ENCODE measurements at regions not wholly inside any gene's neighbourhood (a gene's known extent, or its start where the extent isn't known, plus 50 kb on each side); places are given as distances from the start of the nearest gene placed in this dataset.

DNA sequence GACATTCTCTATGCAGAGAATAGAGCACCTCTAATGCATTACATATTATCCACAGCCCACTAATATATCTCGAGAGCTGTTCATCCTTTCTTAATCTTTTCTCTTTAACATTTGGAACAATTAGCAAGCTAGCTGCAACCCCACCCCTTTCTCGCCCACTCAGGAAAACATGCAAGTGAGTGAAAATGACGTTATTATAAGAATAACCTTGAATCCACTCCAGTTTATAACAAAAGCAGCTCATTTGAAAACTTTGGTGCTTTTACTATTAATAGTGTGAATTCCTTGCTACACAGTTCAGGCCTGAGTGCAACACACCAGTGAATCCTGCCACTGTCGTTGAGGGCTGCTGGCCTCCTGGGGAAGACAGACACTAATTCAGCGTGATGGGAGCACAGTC lies 63.3 kb upstream of the BMAL1 start:
- TF ChIP-seq ISL1 (CRISPR knock-in tag; IDR thresholded peaks at IDR 0.05) (no peak), ESRRG (CRISPR knock-in tag; IDR thresholded peaks at IDR 0.05) (no peak), TSHZ2 (CRISPR knock-in tag; IDR thresholded peaks at IDR 0.05) (no peak), PPARA (CRISPR knock-in tag; IDR thresholded peaks at IDR 0.05; ENCODE audit: borderline replicate concordance) (no peak), GLIS3 (CRISPR knock-in tag; IDR thresholded peaks at IDR 0.05) (no peak), ZNF8 (CRISPR knock-in tag; IDR thresholded peaks at IDR 0.05) (no peak), CSDC2 (CRISPR knock-in tag; IDR thresholded peaks at IDR 0.05) (no peak), ZFP3 (CRISPR knock-in tag; IDR thresholded peaks at IDR 0.05) (no peak), TCF4 (CRISPR knock-in tag; IDR thresholded peaks at IDR 0.05; ENCODE audit: borderline replicate concordance) (no peak), ZC3H10 (CRISPR knock-in tag; IDR thresholded peaks at IDR 0.05) (no peak), ZFP30 (CRISPR knock-in tag; IDR thresholded peaks at IDR 0.05) (no peak), OSR1 (CRISPR knock-in tag; IDR thresholded peaks at IDR 0.05) (no peak), TOX (CRISPR knock-in tag; IDR thresholded peaks at IDR 0.05; ENCODE audit: borderline replicate concordance) (no peak), POU6F1 (CRISPR knock-in tag; IDR thresholded peaks at IDR 0.05; ENCODE audit: borderline replicate concordance, low read depth) (no peak)
- TF ChIP-seq, protein P1, sequence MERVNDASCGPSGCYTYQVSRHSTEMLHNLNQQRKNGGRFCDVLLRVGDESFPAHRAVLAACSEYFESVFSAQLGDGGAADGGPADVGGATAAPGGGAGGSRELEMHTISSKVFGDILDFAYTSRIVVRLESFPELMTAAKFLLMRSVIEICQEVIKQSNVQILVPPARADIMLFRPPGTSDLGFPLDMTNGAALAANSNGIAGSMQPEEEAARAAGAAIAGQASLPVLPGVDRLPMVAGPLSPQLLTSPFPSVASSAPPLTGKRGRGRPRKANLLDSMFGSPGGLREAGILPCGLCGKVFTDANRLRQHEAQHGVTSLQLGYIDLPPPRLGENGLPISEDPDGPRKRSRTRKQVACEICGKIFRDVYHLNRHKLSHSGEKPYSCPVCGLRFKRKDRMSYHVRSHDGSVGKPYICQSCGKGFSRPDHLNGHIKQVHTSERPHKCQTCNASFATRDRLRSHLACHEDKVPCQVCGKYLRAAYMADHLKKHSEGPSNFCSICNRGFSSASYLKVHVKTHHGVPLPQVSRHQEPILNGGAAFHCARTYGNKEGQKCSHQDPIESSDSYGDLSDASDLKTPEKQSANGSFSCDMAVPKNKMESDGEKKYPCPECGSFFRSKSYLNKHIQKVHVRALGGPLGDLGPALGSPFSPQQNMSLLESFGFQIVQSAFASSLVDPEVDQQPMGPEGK (CRISPR knock-in tag; IDR thresholded peaks at IDR 0.05; ENCODE audit: borderline replicate concordance) = no peak
- TF ChIP-seq, protein P2, sequence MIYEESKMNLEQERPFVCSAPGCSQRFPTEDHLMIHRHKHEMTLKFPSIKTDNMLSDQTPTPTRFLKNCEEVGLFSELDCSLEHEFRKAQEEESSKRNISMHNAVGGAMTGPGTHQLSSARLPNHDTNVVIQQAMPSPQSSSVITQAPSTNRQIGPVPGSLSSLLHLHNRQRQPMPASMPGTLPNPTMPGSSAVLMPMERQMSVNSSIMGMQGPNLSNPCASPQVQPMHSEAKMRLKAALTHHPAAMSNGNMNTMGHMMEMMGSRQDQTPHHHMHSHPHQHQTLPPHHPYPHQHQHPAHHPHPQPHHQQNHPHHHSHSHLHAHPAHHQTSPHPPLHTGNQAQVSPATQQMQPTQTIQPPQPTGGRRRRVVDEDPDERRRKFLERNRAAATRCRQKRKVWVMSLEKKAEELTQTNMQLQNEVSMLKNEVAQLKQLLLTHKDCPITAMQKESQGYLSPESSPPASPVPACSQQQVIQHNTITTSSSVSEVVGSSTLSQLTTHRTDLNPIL (CRISPR knock-in tag; IDR thresholded peaks at IDR 0.05; ENCODE audit: low read depth) = no peak
- no peak for ATAC-seq

GRCh38 chr11:13215149-13215548 lies 62.4 kb upstream of the BMAL1 start:
- no peak for TF ChIP-seq ZNF8 (CRISPR knock-in tag; IDR thresholded peaks at IDR 0.05)
- peak; percentile 24; the same call in 1 of the 2 replicates for TF ChIP-seq ISL1 (CRISPR knock-in tag; IDR thresholded peaks at IDR 0.05)
- TF ChIP-seq GLIS3 (CRISPR knock-in tag; IDR thresholded peaks at IDR 0.05) = no peak
- TF ChIP-seq RARB (CRISPR knock-in tag; IDR thresholded peaks at IDR 0.05) = no peak
- ATAC-seq = peak; percentile 5; the same call in 2 of the 3 replicates

- ATAC-seq = peak; percentile 92
- peak; percentile 45 for TF ChIP-seq ISL1 (CRISPR knock-in tag; IDR thresholded peaks at IDR 0.05)
- 0 out of 2 replicates have a peak, but pooled peaks have one; percentile 24 for TF ChIP-seq POU6F1 (CRISPR knock-in tag; IDR thresholded peaks at IDR 0.05; ENCODE audit: borderline replicate concordance, low read depth)
- TF ChIP-seq ZFP30 (CRISPR knock-in tag; IDR thresholded peaks at IDR 0.05) = no peak
- TF ChIP-seq, protein P2 (CRISPR knock-in tag; IDR thresholded peaks at IDR 0.05; ENCODE audit: low read depth) = 0 out of 2 replicates have a peak, but pooled peaks have one; percentile 46
Observed at GRCh38 chr11:13216019-13216710, 61.4 kb upstream of the BMAL1 start.
